Hypothalamus (tissue), 51 donors: ENCODE measurements at regions not wholly inside any gene's neighbourhood (a gene's known extent, or its start where the extent isn't known, plus 50 kb on each side); places are given as distances from the start of the nearest gene placed in this dataset.

Experiments
- DNase-seq, 51 donors: peaks; one replicate each; lab custom pipeline; 2025; lab: John Stamatoyannopoulos, UW

- no peak for DNase-seq
Observed at GRCh38 chr18:75818383-75818782, 390.9 kb upstream of the SMIM21 start.

- DNase-seq = no peak
Observed at GRCh38 chr18:75815767-75816166, 388.3 kb upstream of the SMIM21 start.

- DNase-seq = no peak
Observed at GRCh38 chr18:75812761-75813160, 385.3 kb upstream of the SMIM21 start.

DNA sequence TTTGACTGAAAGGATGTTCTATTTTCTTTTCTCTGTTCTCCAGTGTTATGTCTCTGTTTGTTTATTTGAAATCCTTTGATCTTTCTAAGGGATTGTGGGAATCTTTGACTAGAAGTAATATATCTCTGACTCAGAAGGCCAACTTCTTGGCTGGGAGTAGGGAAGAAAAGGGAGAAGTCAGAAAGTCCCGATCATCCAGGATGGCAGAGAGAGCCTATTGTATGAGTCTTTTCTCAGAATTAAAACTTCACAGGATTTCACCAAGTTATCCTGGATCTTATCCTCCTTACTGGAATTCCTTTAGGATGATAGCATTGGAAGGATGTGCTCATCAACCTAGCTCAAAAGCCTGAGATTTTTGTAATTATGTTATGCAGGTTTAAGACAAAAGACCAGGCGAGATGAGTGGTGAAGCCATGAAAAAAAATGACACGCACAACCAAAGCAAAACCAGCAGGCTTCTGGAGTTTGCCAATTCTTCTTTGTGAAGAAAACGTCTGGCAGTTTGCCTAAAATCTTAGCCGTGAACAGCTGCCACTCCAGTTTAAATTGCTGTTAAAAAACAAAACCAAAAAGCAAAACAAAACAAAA lies 383.6 kb upstream of the SMIM21 start:
- DNase-seq = no peak

- no peak for DNase-seq
Observed at GRCh38 chr18:75810516-75810915, 383.0 kb upstream of the SMIM21 start.

DNA sequence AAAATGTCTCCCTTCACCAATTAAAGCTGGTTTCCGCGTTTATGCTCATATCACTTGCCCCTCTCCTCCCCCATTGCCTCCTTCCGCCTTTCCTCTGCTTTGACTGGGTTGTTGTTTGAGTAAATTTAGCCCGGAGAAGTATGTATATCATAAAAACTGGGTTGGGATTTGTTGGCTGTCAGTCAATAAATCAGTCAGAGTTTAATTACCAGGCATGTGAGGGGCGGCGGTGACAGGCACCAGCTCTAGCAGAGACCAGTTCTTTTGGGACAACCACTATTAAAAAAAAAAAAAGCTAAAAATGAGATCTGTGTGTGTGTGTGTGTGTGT lies 382.4 kb upstream of the SMIM21 start:
- no peak for DNase-seq

GRCh38 chr18:75809151-75809925 lies 381.8 kb upstream of the SMIM21 start:
- no peak for DNase-seq

GRCh38 chr18:75805265-75805664 lies 377.8 kb upstream of the SMIM21 start:
- no peak for DNase-seq

- DNase-seq = no peak
Observed at GRCh38 chr18:75802681-75803080, 375.2 kb upstream of the SMIM21 start.

DNA sequence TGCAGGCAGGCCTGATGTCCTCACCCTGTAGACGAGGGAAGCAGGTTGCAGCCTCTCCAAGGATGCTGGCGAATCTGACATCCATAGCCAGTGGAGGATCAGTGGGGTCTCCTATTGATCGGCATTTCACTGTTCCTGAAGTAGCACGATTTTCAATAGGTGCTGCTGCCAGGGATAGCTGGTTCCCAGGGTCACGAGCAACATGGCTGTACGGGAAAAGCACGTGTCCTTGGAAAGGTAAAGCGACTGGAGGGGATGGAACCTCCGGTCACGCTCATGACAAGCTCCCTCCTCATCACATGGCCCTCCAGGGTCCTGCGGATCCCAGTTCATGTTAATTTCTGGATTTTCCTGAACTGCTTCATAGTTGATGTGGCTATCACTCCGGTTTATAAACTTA lies 373.7 kb upstream of the SMIM21 start:
- DNase-seq = no peak

- DNase-seq = no peak
Observed at GRCh38 chr18:75800331-75800648, 372.8 kb upstream of the SMIM21 start.

- DNase-seq = no peak
Observed at GRCh38 chr18:75799449-75800330, 372.2 kb upstream of the SMIM21 start.

DNA sequence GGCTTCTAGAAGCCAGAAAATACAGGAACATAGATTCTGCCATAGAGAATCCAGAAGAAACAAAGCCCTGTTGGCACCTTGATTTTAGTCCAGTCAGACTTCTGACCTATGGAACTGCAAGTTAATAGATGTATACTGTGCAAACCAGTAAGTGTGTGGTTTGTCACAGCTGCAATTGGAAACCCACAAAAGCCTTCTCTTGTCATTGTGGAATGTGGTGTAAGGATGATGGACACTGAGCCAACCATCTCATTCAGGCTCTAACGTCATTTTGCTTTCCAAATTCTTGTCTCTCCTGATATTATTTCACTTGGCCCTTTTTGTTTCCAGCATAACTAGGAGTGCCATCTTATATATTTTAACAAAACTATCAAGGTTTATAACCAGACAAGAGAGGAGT lies 369.5 kb upstream of the SMIM21 start:
- DNase-seq = no peak

GRCh38 chr18:75790796-75791195 lies 363.3 kb upstream of the SMIM21 start:
- no peak for DNase-seq

GRCh38 chr18:75790111-75790510 lies 362.6 kb upstream of the SMIM21 start:
- DNase-seq = no peak

- no peak for DNase-seq
Observed at GRCh38 chr18:75785834-75786233, 358.3 kb upstream of the SMIM21 start.

DNA sequence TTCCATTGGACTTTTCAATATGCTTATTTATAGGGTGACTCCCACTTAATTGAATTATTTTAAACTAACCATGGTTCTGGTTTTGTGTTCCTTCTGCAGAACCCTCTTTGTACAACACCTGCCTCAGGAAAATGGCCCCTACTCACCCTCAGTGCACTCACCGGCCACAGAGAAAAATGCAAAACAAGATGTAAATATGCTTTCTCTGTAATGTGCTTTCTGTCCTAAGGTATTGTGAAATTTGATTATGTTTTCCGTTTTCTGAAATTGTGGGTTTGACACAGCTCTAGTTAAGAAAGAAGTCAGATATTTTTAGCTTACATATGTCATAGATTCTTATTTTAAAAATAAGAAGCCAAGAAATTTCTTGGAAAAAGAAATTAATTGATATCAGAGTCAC lies 357.7 kb upstream of the SMIM21 start:
- no peak for DNase-seq

- DNase-seq = no peak
Observed at GRCh38 chr18:75784390-75784789, 356.9 kb upstream of the SMIM21 start.

- DNase-seq = no peak
Observed at GRCh38 chr18:75783566-75784281, 356.2 kb upstream of the SMIM21 start.

DNA sequence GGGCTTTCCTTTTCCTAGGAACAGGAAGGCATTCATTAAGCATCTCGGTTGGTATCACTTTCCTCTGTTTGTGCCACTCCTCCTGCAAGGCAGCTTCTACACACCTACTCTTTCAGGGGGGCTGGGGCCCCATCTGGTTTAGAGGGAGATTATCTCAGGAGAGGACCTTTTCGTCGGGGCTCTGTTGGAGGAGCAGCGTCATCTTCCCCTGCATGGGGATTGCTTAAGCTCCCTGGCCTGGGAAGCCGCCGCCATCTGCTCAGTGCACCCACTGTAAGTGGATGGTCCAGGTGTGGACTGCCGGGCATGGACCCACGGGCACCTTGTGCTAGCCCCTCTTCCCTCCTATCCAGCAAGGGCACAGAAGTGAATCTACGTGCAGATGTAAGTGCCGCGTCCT lies 355.3 kb upstream of the SMIM21 start:
- no peak for DNase-seq

DNA sequence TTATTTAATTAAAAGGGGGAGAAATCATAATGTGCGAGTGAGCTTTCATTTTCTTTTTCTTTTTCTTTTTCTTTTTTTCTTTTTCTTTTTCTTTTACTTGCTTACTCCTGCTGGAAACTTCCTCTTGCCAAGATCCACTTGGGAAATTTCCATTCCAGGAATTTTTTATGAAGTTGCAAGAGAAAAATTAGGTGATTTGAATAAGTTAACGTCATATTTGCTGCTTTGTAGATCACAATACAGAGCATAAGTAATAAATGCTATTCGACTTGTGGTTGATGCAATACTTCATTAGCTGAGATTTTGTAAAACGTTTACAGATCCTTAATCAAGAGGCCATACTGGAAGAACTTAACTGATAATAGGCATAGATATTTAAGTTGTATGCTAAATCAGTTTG lies 354.7 kb upstream of the SMIM21 start:
- no peak for DNase-seq
